SK-N-MC (cell line): ENCODE measurements at regions not wholly inside any gene's neighbourhood (a gene's known extent, or its start where the extent isn't known, plus 50 kb on each side); places are given as distances from the start of the nearest gene placed in this dataset.
"Not testable (repeated sequence)": the region's sequence is repeated elsewhere in the genome, so short reads cannot be mapped to it uniquely, and the experiment has no call there.

Experiments
- EZH2 ChIP-seq: fragments of 200-600 bp; sonication (generic); IDR thresholded peaks from one replicate; pipeline ENCODE4 v1.6.1; 2017; ENCODE audit warnings: antibody characterized with exemption
- POLR2AphosphoS5 ChIP-seq: IDR thresholded peaks from 2 replicates; pipeline ENCODE4 v1.6.1; 2012; ENCODE audit warnings: mild to moderate bottlenecking, low read depth, low read length, borderline replicate concordance

DNA sequence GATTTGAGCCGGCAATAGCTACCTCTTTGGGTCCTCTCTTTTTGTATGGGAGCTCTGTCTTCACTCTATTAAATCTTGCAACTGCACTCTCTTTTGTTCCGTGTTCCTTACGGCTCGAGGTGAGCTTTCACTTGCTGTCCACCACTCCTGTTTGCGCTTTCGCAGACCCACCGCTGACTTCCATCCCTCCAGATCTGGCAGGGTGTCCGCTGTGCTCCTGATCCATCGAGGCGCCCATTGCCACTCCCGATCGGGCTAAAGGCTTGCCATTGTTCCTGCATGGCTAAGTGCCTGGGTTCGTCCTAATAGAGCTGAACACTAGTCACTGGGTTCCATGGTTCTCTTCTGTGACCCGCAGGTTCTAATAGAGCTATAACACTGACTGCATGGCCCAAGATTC, 304.9 kb upstream of the MDFIC2 start:
- TF ChIP-seq EZH2, POLR2AphosphoS5: not testable (repeated sequence)
